Astrocyte (in vitro differentiated cells and primary cell): ENCODE measurements at regions not wholly inside any gene's neighbourhood (a gene's known extent, or its start where the extent isn't known, plus 50 kb on each side); places are given as distances from the start of the nearest gene placed in this dataset.

Experiments used
- EZH2 ChIP-seq: IDR thresholded peaks from 2 replicates; pipeline ENCODE4 v1.6.1; 2012; ENCODE audit warnings: mild to moderate bottlenecking, low read length, inconsistent platforms; ENCODE audit not compliant: insufficient read depth
- TF ChIP-seq, protein P1 (sequence below): IDR thresholded peaks from 2 replicates; pipeline ENCODE4 v1.5.1; 2011; ENCODE audit warnings: low read depth, mild to moderate bottlenecking, inconsistent platforms, low read length, moderate library complexity; ENCODE audit not compliant: insufficient read depth

DNA sequence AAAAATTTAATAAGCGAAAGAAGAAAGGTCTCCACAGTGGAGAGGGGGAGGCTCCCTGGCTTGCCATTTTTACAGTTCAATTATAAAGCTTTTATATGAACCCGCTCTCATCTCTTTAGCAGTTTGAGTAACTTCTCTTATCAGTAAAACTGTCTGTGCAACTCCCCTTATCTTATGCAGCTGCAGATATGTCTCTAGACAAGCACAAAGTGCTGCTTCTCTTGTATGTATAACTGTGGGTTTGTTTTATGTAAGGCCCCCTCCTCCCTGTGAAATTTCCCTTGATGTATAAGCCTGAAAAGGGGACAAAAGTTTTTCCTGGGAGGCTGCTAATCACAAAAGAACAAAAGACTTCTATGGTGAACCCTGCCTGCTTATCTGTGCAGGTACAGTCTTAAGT lies 90.2 kb upstream of the USP9Y start:
- TF ChIP-seq EZH2 = no peak
- TF ChIP-seq, protein P1, sequence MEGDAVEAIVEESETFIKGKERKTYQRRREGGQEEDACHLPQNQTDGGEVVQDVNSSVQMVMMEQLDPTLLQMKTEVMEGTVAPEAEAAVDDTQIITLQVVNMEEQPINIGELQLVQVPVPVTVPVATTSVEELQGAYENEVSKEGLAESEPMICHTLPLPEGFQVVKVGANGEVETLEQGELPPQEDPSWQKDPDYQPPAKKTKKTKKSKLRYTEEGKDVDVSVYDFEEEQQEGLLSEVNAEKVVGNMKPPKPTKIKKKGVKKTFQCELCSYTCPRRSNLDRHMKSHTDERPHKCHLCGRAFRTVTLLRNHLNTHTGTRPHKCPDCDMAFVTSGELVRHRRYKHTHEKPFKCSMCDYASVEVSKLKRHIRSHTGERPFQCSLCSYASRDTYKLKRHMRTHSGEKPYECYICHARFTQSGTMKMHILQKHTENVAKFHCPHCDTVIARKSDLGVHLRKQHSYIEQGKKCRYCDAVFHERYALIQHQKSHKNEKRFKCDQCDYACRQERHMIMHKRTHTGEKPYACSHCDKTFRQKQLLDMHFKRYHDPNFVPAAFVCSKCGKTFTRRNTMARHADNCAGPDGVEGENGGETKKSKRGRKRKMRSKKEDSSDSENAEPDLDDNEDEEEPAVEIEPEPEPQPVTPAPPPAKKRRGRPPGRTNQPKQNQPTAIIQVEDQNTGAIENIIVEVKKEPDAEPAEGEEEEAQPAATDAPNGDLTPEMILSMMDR = no peak
